Heart right ventricle (tissue), 16 donors: ENCODE measurements at regions not wholly inside any gene's neighbourhood (a gene's known extent, or its start where the extent isn't known, plus 50 kb on each side); places are given as distances from the start of the nearest gene placed in this dataset.

Experiments used
- ATAC-seq, 8 donors: fragments of 200-7000 bp; cut with Tn5 transposase; one replicate each; pipeline ENCODE4 v1.9.1; 2020; ENCODE audit warnings: mild to moderate bottlenecking in 8 of 8, moderate library complexity in 8 of 8, moderate number of reproducible peaks in 1 of 8
- DNase-seq, 2 donors: peaks; one replicate each; pipeline ENCODE4 v3.0.0-alpha.2; 2020
- H3K27ac ChIP-seq, 10 donors: fragments of 200-600 bp; sonication (generic) in 2 of 10; one replicate each; pipeline versions ENCODE4 v1.5.0 to v1.8.0; 2020 to 2022; ENCODE audit warnings: mild to moderate bottlenecking in 3 of 10
- H3K27me3 ChIP-seq, 7 donors: fragments of 200-600 bp; one replicate each; pipeline ENCODE4 v1.8.0; 2021 to 2022; ENCODE audit warnings: mild to moderate bottlenecking in 2 of 7
- H3K36me3 ChIP-seq, 9 donors: fragments of 200-600 bp; sonication (generic) in 1 of 9; one replicate each; pipeline versions ENCODE4 v1.5.0 to v1.8.0; 2020 to 2022; ENCODE audit warnings: mild to moderate bottlenecking in 2 of 9
- H3K4me1 ChIP-seq, 9 donors: fragments of 200-600 bp; sonication (generic) in 1 of 9; one replicate each; pipeline versions ENCODE4 v1.5.0 to v1.8.0; 2020 to 2022; ENCODE audit warnings: mild to moderate bottlenecking in 4 of 9
- H3K4me3 ChIP-seq, 10 donors: fragments of 200-600 bp; sonication (generic) in 2 of 10; one replicate each; pipeline versions ENCODE4 v1.5.0 to v1.8.0; 2020 to 2022; ENCODE audit warnings: mild to moderate bottlenecking in 7 of 10, moderate library complexity in 2 of 10
- H3K9me3 ChIP-seq, 11 donors: fragments of 200-600 bp in 10 of 11; sonication (generic) in 2 of 11; one replicate each; pipeline versions ENCODE4 v1.5.0 to v1.8.0; 2013 to 2022; ENCODE audit warnings: mild to moderate bottlenecking in 2 of 11, control low read depth in 1 of 11, moderate library complexity in 1 of 11
- CTCF ChIP-seq, 9 donors: fragments of 200-600 bp; sonication (generic) in 2 of 9; IDR thresholded peaks; one replicate each; pipeline versions ENCODE4 v1.5.0 to v1.8.0; 2021 to 2022; ENCODE audit warnings: antibody characterized with exemption in 9 of 9, mild to moderate bottlenecking in 5 of 9, moderate library complexity in 1 of 9
- WGBS, 2 donors: extraction: QIAGEN DNeasy Blood & Tissue Kit; methylation state at CpG; one replicate each; pipeline ENCODE4 v1.1.7; 2013; ENCODE audit warnings: inconsistent platforms in 1 of 2; 5-methylcytosine and 5-hydroxymethylcytosine counted together
- intact Hi-C, 10 donors: fragments of 100-400 bp; cut with DNase I; formaldehyde crosslinking; loops; one replicate each; pipeline versions ENCODE4 v1.11.1 to v1.14.2; 2022
- donor health status: Arrhythmogenic right ventricular cardiomyopathy.
- donor health status: ischemic (EF 13 %, LVEDD 7.1; RV severe dilation, severe dysfunction).
- donor health status: healthy with polysubstance abuse.
- donor health status: DM: no; HTN: yes; CAD: no.
- donor health status: DM: no; HTN: no; CAD: no.
- donor health status: ischemic (EF 25% LVEDD 6.9; RV normal size, moderate dysfunction).
- donor health status: ischemic (EF 25% LVEDD 5.7; RV mildly dilated, moderate dysfunction).
- donor health status: healthy.
- donor health status: DM: yes; HTN: yes; CAD: no.
- donor health status: Ischemic cardiomyopathy.
- donor health status: ischemic (EF 35%, LVEDD 5.7; RV mildly dilated, moderate dysfunction).
- donor health status: nonischemic (EF 11% LVEDD 7.7; RV severe dilation, severe dysfunction).
- donor health status: DM: yes; HTN: yes; CAD: no.
- donor health status: PGD.
- donor health status: ischemic (EF 29% LVEDD 5.4; RV normal size, mild dysfunction).
- donor health status: nonischemic (EF 23%, LVEDD 6.1; RV moderate dilation, normal function).

- Histone ChIP-seq H3K4me3 (no peak overlapping the region), H3K4me1 (no peaks in the 10 kb centered on the region), H3K27me3 (no peaks in the 10 kb centered on the region), H3K27ac (no peak overlapping the region), H3K36me3 (no peaks in the 10 kb centered on the region), H3K9me3 (peaks cover 0 to 12% (median 0%) of the 10 kb centered on the region in 11 donors)
- WGBS, 2 donors = 76 to 82% methylated on average over 7 of the region's 7 CpGs
- ATAC-seq (no peak), DNase-seq (no peak)
- intact Hi-C loops = no loop called here
- no peak for TF ChIP-seq CTCF (IDR thresholded peaks at IDR 0.05)
These were observed 1009.7 kb upstream of the CDH6 start for GRCh38 chr5:30183795-30184194.

DNA sequence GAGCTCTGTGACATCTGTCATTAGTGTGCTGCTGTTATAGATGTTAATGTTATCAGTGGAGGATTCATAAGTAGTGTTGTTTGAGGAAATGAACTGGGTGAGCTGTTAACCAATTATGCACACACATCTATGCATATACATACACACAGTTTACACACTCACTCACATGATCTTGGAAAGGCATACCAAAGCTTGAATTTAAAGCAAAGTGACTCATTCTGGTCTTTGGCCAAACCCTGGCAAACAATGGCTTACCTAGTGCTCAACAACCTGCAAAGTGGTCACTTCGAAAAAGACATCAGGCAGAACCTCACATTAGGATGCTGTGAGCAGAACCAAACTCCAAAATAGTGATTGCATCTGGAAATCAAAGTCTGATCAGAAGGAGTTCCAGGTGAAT, 1037.3 kb upstream of the CDH6 start:
- DNase-seq (no peak), ATAC-seq (no peak)
- H3K9me3 ChIP-seq = peaks cover 0 to 12% (median 0%) of the 10 kb centered on the region in 11 donors
- no peak overlapping the region for H3K27ac ChIP-seq
- H3K27me3 ChIP-seq = no peaks in the 10 kb centered on the region
- WGBS, 2 donors = 76 to 84% methylated on average over 1 of the region's 1 CpG
- TF ChIP-seq CTCF (IDR thresholded peaks at IDR 0.05) = no peak
- H3K36me3 ChIP-seq = no peaks in the 10 kb centered on the region
- intact Hi-C loops = no loop called here
- no peak overlapping the region for H3K4me3 ChIP-seq
- no peaks in the 10 kb centered on the region for H3K4me1 ChIP-seq

- WGBS, 2 donors = 79 to 85% methylated on average over 1 of the region's 1 CpG
- Histone ChIP-seq H3K9me3 (peaks cover 0 to 6% (median 0%) of the 10 kb centered on the region in 11 donors), H3K36me3 (no peaks in the 10 kb centered on the region), H3K27ac (no peak overlapping the region), H3K4me1 (no peaks in the 10 kb centered on the region), H3K4me3 (no peak overlapping the region), H3K27me3 (no peaks in the 10 kb centered on the region)
- DNase-seq (no peak), ATAC-seq (no peak)
- intact Hi-C loops = no loop called here
- no peak for TF ChIP-seq CTCF (IDR thresholded peaks at IDR 0.05)
These were observed 1041.1 kb upstream of the CDH6 start for GRCh38 chr5:30152431-30152830.

- H3K4me1 ChIP-seq = no peaks in the 10 kb centered on the region
- DNase-seq (no peak), ATAC-seq (no peak)
- no peaks in the 10 kb centered on the region for H3K36me3 ChIP-seq
- no peak for TF ChIP-seq CTCF (IDR thresholded peaks at IDR 0.05)
- H3K27ac ChIP-seq = no peak overlapping the region
- intact Hi-C loops = no loop called here
- no peak overlapping the region for H3K4me3 ChIP-seq
- H3K27me3 ChIP-seq = no peaks in the 10 kb centered on the region
- H3K9me3 ChIP-seq = peaks cover 0 to 8% (median 0%) of the 10 kb centered on the region in 11 donors
These were observed 1043.3 kb upstream of the CDH6 start for GRCh38 chr5:30150231-30150630.

DNA sequence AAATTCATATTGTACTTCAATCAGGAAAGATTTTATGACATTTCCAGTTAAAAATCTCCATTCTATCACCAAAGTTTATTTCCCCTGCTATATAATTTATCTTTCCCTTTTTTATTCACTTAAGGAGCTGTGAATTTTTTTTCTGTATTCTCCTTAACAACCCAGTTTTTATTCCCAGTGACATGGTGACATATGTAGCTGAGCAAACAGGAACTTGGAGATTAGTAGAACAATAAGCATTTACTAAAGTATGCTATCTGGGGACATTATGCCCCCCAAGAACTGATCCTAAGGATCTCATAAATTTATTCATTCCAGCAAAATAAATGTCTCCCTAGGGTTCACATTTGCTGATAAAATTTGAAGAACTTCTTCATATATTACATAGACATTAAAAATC, 1044.0 kb upstream of the CDH6 start:
- peaks cover 0 to 15% (median 0%) of the 10 kb centered on the region in 11 donors for H3K9me3 ChIP-seq
- no peaks in the 10 kb centered on the region for H3K27me3 ChIP-seq
- H3K4me1 ChIP-seq = no peaks in the 10 kb centered on the region
- no peaks in the 10 kb centered on the region for H3K36me3 ChIP-seq
- no peak overlapping the region for H3K27ac ChIP-seq
- H3K4me3 ChIP-seq = no peak overlapping the region
- TF ChIP-seq CTCF (IDR thresholded peaks at IDR 0.05) = no peak
- DNase-seq (no peak), ATAC-seq (no peak)
- intact Hi-C loops = no loop called here
